H1 (cell line): ENCODE measurements at regions not wholly inside any gene's neighbourhood (a gene's known extent, or its start where the extent isn't known, plus 50 kb on each side); places are given as distances from the start of the nearest gene placed in this dataset.

Experiments
- CTCF ChIA-PET: fragments of 300-600 bp; sonication (Branson Sonifier 250); formaldehyde crosslinking; loops from one replicate; lab custom pipeline; 2021; ENCODE audit not compliant: partially characterized antibody; lab: Charles Lee
- POLR2A ChIA-PET: fragments of 300-600 bp; sonication (Branson Sonifier 250); formaldehyde crosslinking; loops from one replicate; lab custom pipeline; 2021; ENCODE audit warnings: inconsistent platforms; ENCODE audit not compliant: partially characterized antibody; lab: Charles Lee
- DNase-seq, 2 experiments: peaks; one replicate each; pipeline versions ENCODE4 v3.0.0 to v3.0.0-alpha.2; 2010 to 2022; ENCODE audit warnings: low spot score in 2 of 2, low read depth in 1 of 2, mixed read lengths in 1 of 2
- FAIRE-seq: peaks from 2 replicates; lab custom pipeline; 2011; peaks lifted over from hg19 to GRCh38; lab: Jason Lieb, UNC
- H2AFZ ChIP-seq: 2 replicates; pipeline ENCODE4 v1.8.1; 2012; ENCODE audit warnings: low read length, inconsistent platforms
- H2AK5ac ChIP-seq: 2 replicates; pipeline ENCODE4 v1.6.1; 2013; ENCODE audit warnings: low read depth, low read length
- H2BK120ac ChIP-seq: replicated peaks from 2 replicates; pipeline ENCODE3; 2013; ENCODE audit warnings: low read depth, low read length, inconsistent platforms
- H2BK12ac ChIP-seq: 2 replicates; pipeline ENCODE4 v1.6.1; 2013; ENCODE audit warnings: low read depth, low read length
- H2BK15ac ChIP-seq: 2 replicates; pipeline ENCODE4 v1.6.1; 2013; ENCODE audit warnings: low read length
- H2BK20ac ChIP-seq: 2 replicates; pipeline ENCODE4 v1.6.1; 2013; ENCODE audit warnings: low read length
- H2BK5ac ChIP-seq: 2 replicates; pipeline ENCODE4 v1.6.1; 2013; ENCODE audit warnings: low read depth, low read length
- H3K14ac ChIP-seq: 2 replicates; pipeline ENCODE4 v1.6.1; 2013; ENCODE audit warnings: inconsistent platforms; ENCODE audit not compliant: insufficient read length
- H3K18ac ChIP-seq: 2 replicates; pipeline ENCODE4 v1.6.1; 2013; ENCODE audit warnings: low read length; ENCODE audit errors: extremely low read depth
- H3K23ac ChIP-seq: 2 replicates; pipeline ENCODE4 v1.6.1; 2013; ENCODE audit warnings: inconsistent platforms; ENCODE audit not compliant: insufficient read length
- H3K23me2 ChIP-seq: 2 replicates; pipeline ENCODE4 v1.6.1; 2013; ENCODE audit warnings: low read depth, low read length
- H3K27ac ChIP-seq: 2 replicates; pipeline ENCODE4 v1.6.1; 2011; ENCODE audit warnings: low read depth, low read length, inconsistent platforms
- H3K27me3 ChIP-seq, 4 experiments: replicated peaks in 1 of 4; 1 replicate in 1 of 4; 2 replicates in 3 of 4; pipeline versions ENCODE4 v1.6.1 to v1.8.1; 2011 to 2013; ENCODE audit warnings: low read length in 3 of 4, mild to moderate bottlenecking in 3 of 4, inconsistent platforms in 2 of 4, mixed read lengths in 2 of 4, moderate library complexity in 1 of 4; ENCODE audit not compliant: control insufficient read depth in 3 of 4, insufficient read depth in 3 of 4; ENCODE audit errors: extremely low read depth in 1 of 4
- H3K36me3 ChIP-seq, 4 experiments: 2 replicates each; pipeline versions ENCODE4 v1.6.1 to v1.8.1; 2011 to 2013; ENCODE audit warnings: mild to moderate bottlenecking in 4 of 4, low read length in 3 of 4, moderate library complexity in 2 of 4, control low read depth in 1 of 4, inconsistent platforms in 1 of 4; ENCODE audit not compliant: insufficient read depth in 4 of 4, control insufficient read depth in 2 of 4
- H3K4ac ChIP-seq: replicated peaks from 2 replicates; pipeline ENCODE3; 2013; ENCODE audit warnings: low read length, low read depth, mixed read lengths, inconsistent platforms; ENCODE audit not compliant: insufficient read length
- H3K4me1 ChIP-seq, 4 experiments: replicated peaks in 1 of 4; 1 replicate in 1 of 4; 2 replicates in 3 of 4; pipeline versions ENCODE4 v1.6.1 to v1.8.1; 2011 to 2013; ENCODE audit warnings: low read length in 3 of 4, inconsistent platforms in 2 of 4, mixed read lengths in 1 of 4; ENCODE audit not compliant: insufficient read depth in 4 of 4, control insufficient read depth in 3 of 4
- H3K4me2 ChIP-seq, 2 experiments: 2 replicates each; pipeline versions ENCODE4 v1.6.1 to v1.8.1; 2011 to 2013; ENCODE audit warnings: low read depth in 2 of 2, low read length in 2 of 2, control low read depth in 1 of 2, inconsistent platforms in 1 of 2, mild to moderate bottlenecking in 1 of 2; ENCODE audit not compliant: insufficient read depth in 1 of 2
- H3K4me3 ChIP-seq, 4 experiments: fragments of 200-600, 300-600 bp in 1 of 4; sonication (generic), shearing (Covaris generic), sonication (Bioruptor Twin) in 1 of 4; 2 replicates each; pipeline versions ENCODE4 v1.5.1 to v1.8.1; 2011 to 2016; ENCODE audit warnings: low read length in 4 of 4, low read depth in 3 of 4, control low read depth in 2 of 4, inconsistent platforms in 2 of 4, mild to moderate bottlenecking in 2 of 4, mixed read lengths in 1 of 4, moderate library complexity in 1 of 4; ENCODE audit not compliant: insufficient read depth in 2 of 4; ENCODE audit errors: extremely low read depth in 1 of 4
- H3K56ac ChIP-seq: replicated peaks from 2 replicates; pipeline ENCODE3; 2013; ENCODE audit warnings: low read depth, mild to moderate bottlenecking, mixed read lengths, low read length, inconsistent platforms; ENCODE audit not compliant: insufficient read length
- H3K79me1 ChIP-seq: 2 replicates; pipeline ENCODE4 v1.6.1; 2013; ENCODE audit warnings: low read depth, low read length, control low read depth
- H3K79me2 ChIP-seq, 2 experiments: 2 replicates each; pipeline versions ENCODE4 v1.6.1 to v1.8.1; 2012 to 2013; ENCODE audit warnings: low read length in 2 of 2, mild to moderate bottlenecking in 2 of 2, inconsistent platforms in 1 of 2; ENCODE audit not compliant: insufficient read depth in 2 of 2, control insufficient read depth in 1 of 2
- H3K9ac ChIP-seq, 4 experiments: replicated peaks in 1 of 4; 1 replicate in 1 of 4; 2 replicates in 3 of 4; pipeline versions ENCODE4 v1.6.1 to v1.8.1; 2011 to 2013; ENCODE audit warnings: low read depth in 3 of 4, low read length in 3 of 4, control low read depth in 2 of 4, mild to moderate bottlenecking in 2 of 4, moderate library complexity in 2 of 4, inconsistent platforms in 1 of 4; ENCODE audit errors: extremely low read depth in 1 of 4
- H3K9me3 ChIP-seq, 2 experiments: 2 replicates each; pipeline versions ENCODE4 v1.6.1 to v1.8.1; 2012 to 2013; ENCODE audit warnings: mild to moderate bottlenecking in 2 of 2, moderate library complexity in 2 of 2, control low read depth in 1 of 2, inconsistent platforms in 1 of 2, low read depth in 1 of 2, low read length in 1 of 2, mixed read lengths in 1 of 2; ENCODE audit not compliant: insufficient read depth in 2 of 2
- H4K20me1 ChIP-seq, 2 experiments: replicated peaks in 1 of 2; 2 replicates each; pipeline versions ENCODE3 to v1.8.1; 2011 to 2013; ENCODE audit warnings: inconsistent platforms in 2 of 2, low read length in 2 of 2, mild to moderate bottlenecking in 1 of 2; ENCODE audit not compliant: insufficient read depth in 2 of 2, control insufficient read depth in 1 of 2
- H4K5ac ChIP-seq: 2 replicates; pipeline ENCODE4 v1.6.1; 2013; ENCODE audit warnings: low read length, low read depth, mixed read lengths, inconsistent platforms; ENCODE audit not compliant: insufficient read length
- H4K8ac ChIP-seq: 2 replicates; pipeline ENCODE4 v1.8.0; 2013; ENCODE audit warnings: mild to moderate bottlenecking, moderate library complexity, low read length, inconsistent platforms; ENCODE audit not compliant: insufficient read depth; ENCODE audit errors: extremely low read depth
- H4K91ac ChIP-seq: replicated peaks from 2 replicates; pipeline ENCODE3; 2013; ENCODE audit warnings: low read length, mixed read lengths, inconsistent platforms; ENCODE audit not compliant: insufficient read length
- CHD1 ChIP-seq: IDR thresholded peaks from 2 replicates; pipeline ENCODE4 v1.6.1; 2012; ENCODE audit warnings: low read depth, low read length, improper control_type of control experiment
- CTBP2 ChIP-seq: IDR thresholded peaks from 2 replicates; pipeline ENCODE4 v1.7.0; 2011; ENCODE audit warnings: borderline replicate concordance, mild to moderate bottlenecking, moderate library complexity, mixed read lengths, low read length; ENCODE audit not compliant: insufficient read depth, insufficient read length
- RAD21 ChIP-seq, 2 experiments: IDR thresholded peaks in 1 of 2; conservative IDR thresholded peaks in 1 of 2; 2 replicates each; pipeline ENCODE4 v1.6.1; 2011; ENCODE audit warnings: low read depth in 2 of 2, low read length in 2 of 2, improper control_type of control experiment in 1 of 2, inconsistent platforms in 1 of 2, mild to moderate bottlenecking in 1 of 2, moderate library complexity in 1 of 2
- RFX5 ChIP-seq: IDR thresholded peaks from 2 replicates; pipeline ENCODE4 v1.6.1; 2011; ENCODE audit warnings: low read depth, low read length, improper control_type of control experiment, borderline replicate concordance
- SIRT6 ChIP-seq: IDR thresholded peaks from one replicate; pipeline ENCODE4 v1.7.1; 2012; ENCODE audit warnings: low read length, inconsistent platforms
- TAF7 ChIP-seq: optimal IDR thresholded peaks from 2 replicates; pipeline ENCODE3; 2011; ENCODE audit warnings: low read depth, mild to moderate bottlenecking, inconsistent platforms, low read length, moderate library complexity, borderline replicate concordance
- WGBS, 2 experiments: shearing (Covaris generic) in 1 of 2; methylation state at CpG; one replicate each; pipeline versions ENCODE4 v1.1.6 to v1.1.7; 2013 to 2015; ENCODE audit warnings: low lambda C conversion rate in 2 of 2, mixed read lengths in 2 of 2, inconsistent platforms in 1 of 2, low coverage in 1 of 2, missing lambda C conversion rate in 1 of 2; ENCODE audit not compliant: insufficient replicate concordance in 2 of 2, insufficient coverage in 1 of 2, insufficient read length in 1 of 2; ENCODE audit errors: extremely low coverage in 1 of 2, missing lambda C conversion rate in 1 of 2; 5-methylcytosine and 5-hydroxymethylcytosine counted together

- no peak overlapping the region for H3K9ac ChIP-seq
- TF ChIP-seq CTBP2: no peak
- no peak for TF ChIP-seq TAF7
- no peak for TF ChIP-seq RFX5
- TF ChIP-seq SIRT6: no peak
- no peak for TF ChIP-seq RAD21 (IDR thresholded peaks at IDR 0.05 in 1 of 2, conservative IDR thresholded peaks at IDR 0.05 in 1 of 2; ENCODE audit: low read depth in 2 of 2, low read length in 2 of 2)
- TF ChIP-seq CHD1: no peak
- TF ChIP-seq, all 59 proteins: peak for 0
- DNase-seq (peak in 1 of 2 experiments; percentile 8), FAIRE-seq (no peak)
- Histone ChIP-seq H3K23ac (no peak overlapping the region), H3K18ac (no peak overlapping the region), H3K4me2 (no peak overlapping the region), H3K4me1 (no peaks in the 10 kb centered on the region), H3K14ac (no peak overlapping the region), H3K4ac (no peak overlapping the region), H2BK20ac (no peak overlapping the region; the same call in 1 of the 2 replicates), H4K91ac (no peak overlapping the region), H3K27ac (no peak overlapping the region), H3K36me3 (no peaks in the 10 kb centered on the region), H3K27me3 (no peaks in the 10 kb centered on the region), H3K79me1 (no peaks in the 10 kb centered on the region), H3K23me2 (no peaks in the 10 kb centered on the region), H2BK15ac (no peak overlapping the region), H3K9me3 (no peaks in the 10 kb centered on the region), H4K5ac (no peak overlapping the region), H2AFZ (no peak overlapping the region), H2BK12ac (no peak overlapping the region), H4K8ac (no peak overlapping the region), H3K79me2 (no peaks in the 10 kb centered on the region), H4K20me1 (no peaks in the 10 kb centered on the region), H2BK120ac (no peak overlapping the region), H3K4me3 (no peak overlapping the region), H2BK5ac (no peak overlapping the region), H3K56ac (no peak overlapping the region), H2AK5ac (no peak overlapping the region)
- WGBS, 2 experiments: 76% methylated on average over 4 of the region's 4 CpGs; no CpG with 5 or more reads in 1 of the 2 experiments
- POLR2A ChIA-PET: interaction anchor here (0.6 kb wide), 1 partner anchor 364 kb away, joined by 6 read pairs; no protein-coding TSS in a partner anchor
- CTCF ChIA-PET: interaction anchor here (0.9 to 7.1 kb wide), 7 partner anchors 11 to 192 kb away, joined by 3 to 35 read pairs (median 5); no protein-coding TSS in a partner anchor
These were observed 145.8 kb downstream of the MRPL14 start for GRCh38 chr6:43981363-43981990.
